ENCODE measurements at regions not wholly inside any gene's neighbourhood (a gene's known extent, or its start where the extent isn't known, plus 50 kb on each side); places are given as distances from the start of the nearest gene placed in this dataset.

GRCh38 chr5:158080112-158080511 is 221.2 kb upstream of the CLINT1 start:
- DNase-seq: no peak

GRCh38 chr5:158079097-158079496 is 220.2 kb upstream of the CLINT1 start:
- DNase-seq: no peak

- DNase-seq: peak; percentile 49
Observed at GRCh38 chr5:158074992-158075769, 216.2 kb upstream of the CLINT1 start.

- no peak for DNase-seq
Observed at GRCh38 chr5:158074597-158074991, 215.6 kb upstream of the CLINT1 start.

GRCh38 chr5:158070859-158071258 is 211.9 kb upstream of the CLINT1 start:
- no peak for DNase-seq

GRCh38 chr5:158069838-158070237 is 210.9 kb upstream of the CLINT1 start:
- DNase-seq: no peak

GRCh38 chr5:158068964-158069363 is 210.0 kb upstream of the CLINT1 start:
- no peak for DNase-seq

GRCh38 chr5:158066076-158066475 is 207.1 kb upstream of the CLINT1 start:
- no peak for DNase-seq

- no peak for DNase-seq
Observed at GRCh38 chr5:158064334-158065123, 205.6 kb upstream of the CLINT1 start.

- no peak for DNase-seq
Observed at GRCh38 chr5:158063052-158063451, 204.1 kb upstream of the CLINT1 start.

- no peak for DNase-seq
Observed at GRCh38 chr5:158061451-158061850, 202.5 kb upstream of the CLINT1 start.

GRCh38 chr5:158060212-158060611 is 201.3 kb upstream of the CLINT1 start:
- no peak for DNase-seq

GRCh38 chr5:158058208-158059120 is 199.5 kb upstream of the CLINT1 start:
- no peak for DNase-seq

GRCh38 chr5:158056130-158056825 is 197.3 kb upstream of the CLINT1 start:
- no peak for DNase-seq

- no peak for DNase-seq
Observed at GRCh38 chr5:158055111-158055501, 196.2 kb upstream of the CLINT1 start.

GRCh38 chr5:158054223-158055110 is 195.5 kb upstream of the CLINT1 start:
- no peak for DNase-seq

GRCh38 chr5:158051036-158051435 is 192.1 kb upstream of the CLINT1 start:
- no peak for DNase-seq

- DNase-seq: no peak
Observed at GRCh38 chr5:158050421-158050820, 191.5 kb upstream of the CLINT1 start.

GRCh38 chr5:158049459-158049858 is 190.5 kb upstream of the CLINT1 start:
- no peak for DNase-seq

- DNase-seq: no peak
Observed at GRCh38 chr5:158045696-158046095, 186.8 kb upstream of the CLINT1 start.

- no peak for DNase-seq
Observed at GRCh38 chr5:158039911-158040347, 181.0 kb upstream of the CLINT1 start.

Measured in hematopoietic multipotent progenitor cell treated with erythropoietin and hydrocortisone succinate and interleukin-3 and kit ligand, for 8 days (in vitro differentiated cells).